Ishikawa (cell line): ENCODE measurements at regions not wholly inside any gene's neighbourhood (a gene's known extent, or its start where the extent isn't known, plus 50 kb on each side); places are given as distances from the start of the nearest gene placed in this dataset.

Source experiments
- CEBPB ChIP-seq: IDR thresholded peaks from 2 replicates; pipeline ENCODE4 v1.6.1; 2012
- CREB1 ChIP-seq: IDR thresholded peaks from 2 replicates; pipeline ENCODE4 v1.6.1; 2012; ENCODE audit warnings: low read depth
- EGR1 ChIP-seq: IDR thresholded peaks from 2 replicates; pipeline ENCODE4 v1.6.1; 2012
- EP300 ChIP-seq: IDR thresholded peaks from 2 replicates; pipeline ENCODE4 v1.6.1; 2012; ENCODE audit warnings: borderline replicate concordance
- FOXM1 ChIP-seq: IDR thresholded peaks from 2 replicates; pipeline ENCODE4 v1.6.1; 2012; ENCODE audit warnings: low read depth, borderline replicate concordance
- NFIC ChIP-seq: IDR thresholded peaks from 2 replicates; pipeline ENCODE4 v1.6.1; 2012
- RAD21 ChIP-seq: IDR thresholded peaks from 2 replicates; pipeline ENCODE4 v1.6.1; 2012; ENCODE audit warnings: low read depth
- TAF1 ChIP-seq: IDR thresholded peaks from 2 replicates; pipeline ENCODE4 v1.6.1; 2012; ENCODE audit warnings: low read depth, mild to moderate bottlenecking
- TCF12 ChIP-seq: IDR thresholded peaks from 2 replicates; pipeline ENCODE4 v1.6.1; 2012; ENCODE audit warnings: low read depth
- TEAD4 ChIP-seq: IDR thresholded peaks from 2 replicates; pipeline ENCODE4 v1.6.1; 2012
- YY1 ChIP-seq: IDR thresholded peaks from 2 replicates; pipeline ENCODE4 v1.6.1; 2012; ENCODE audit warnings: low read depth
- ZBTB7A ChIP-seq: IDR thresholded peaks from 2 replicates; pipeline ENCODE4 v1.6.1; 2012; ENCODE audit warnings: low read depth
- TF ChIP-seq, protein P1 (sequence below): IDR thresholded peaks from 2 replicates; pipeline ENCODE4 v1.6.1; 2012
- TF ChIP-seq, protein P2 (sequence below): IDR thresholded peaks from 2 replicates; pipeline ENCODE4 v1.6.1; 2012; ENCODE audit warnings: low read depth, mild to moderate bottlenecking
- TF ChIP-seq, protein P3 (sequence below): IDR thresholded peaks from 2 replicates; pipeline ENCODE4 v1.6.1; 2012

DNA sequence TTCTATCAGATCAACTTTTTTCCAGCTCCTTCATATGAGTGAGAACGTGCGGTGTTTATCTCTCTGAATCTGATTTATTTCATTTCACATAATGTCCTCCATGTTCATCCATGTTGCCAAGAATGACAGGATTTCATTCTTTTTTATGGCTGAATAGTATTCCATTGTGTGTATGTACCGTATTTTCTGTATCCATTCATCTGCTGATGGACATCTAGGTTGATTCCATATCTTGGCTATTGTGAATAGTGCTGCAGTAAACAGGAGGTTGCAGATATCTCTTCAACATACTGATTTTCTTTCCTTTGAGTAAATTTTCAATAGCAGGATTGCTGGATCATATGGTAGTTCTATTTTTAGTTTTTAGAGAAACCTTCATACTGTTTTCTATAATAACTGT lies 388.5 kb downstream of the DCDC2C start:
- TF ChIP-seq RAD21 (no peak), TAF1 (no peak), FOXM1 (no peak)
- TF ChIP-seq, protein P1, sequence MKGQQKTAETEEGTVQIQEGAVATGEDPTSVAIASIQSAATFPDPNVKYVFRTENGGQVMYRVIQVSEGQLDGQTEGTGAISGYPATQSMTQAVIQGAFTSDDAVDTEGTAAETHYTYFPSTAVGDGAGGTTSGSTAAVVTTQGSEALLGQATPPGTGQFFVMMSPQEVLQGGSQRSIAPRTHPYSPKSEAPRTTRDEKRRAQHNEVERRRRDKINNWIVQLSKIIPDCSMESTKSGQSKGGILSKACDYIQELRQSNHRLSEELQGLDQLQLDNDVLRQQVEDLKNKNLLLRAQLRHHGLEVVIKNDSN = no peak

DNA sequence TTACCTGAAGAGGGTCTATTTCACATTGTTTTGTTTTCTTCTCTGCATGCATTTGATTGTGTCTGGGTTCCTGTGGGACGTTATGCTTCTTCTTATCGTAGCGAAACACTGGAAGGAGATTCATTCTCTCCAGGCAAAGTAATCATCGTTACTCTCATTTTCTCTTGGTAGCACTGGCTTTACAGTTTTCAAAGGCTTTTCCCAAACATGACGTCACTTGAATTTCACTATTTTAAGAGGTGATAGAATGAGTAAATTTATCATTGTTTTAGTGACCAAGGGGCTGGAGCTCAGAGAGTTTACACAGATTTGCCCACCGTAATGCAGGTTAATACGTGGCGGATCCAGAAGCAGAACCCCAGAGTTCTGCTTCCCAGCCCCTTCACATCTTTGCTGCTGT lies 391.4 kb downstream of the DCDC2C start:
- no peak for TF ChIP-seq RAD21

DNA sequence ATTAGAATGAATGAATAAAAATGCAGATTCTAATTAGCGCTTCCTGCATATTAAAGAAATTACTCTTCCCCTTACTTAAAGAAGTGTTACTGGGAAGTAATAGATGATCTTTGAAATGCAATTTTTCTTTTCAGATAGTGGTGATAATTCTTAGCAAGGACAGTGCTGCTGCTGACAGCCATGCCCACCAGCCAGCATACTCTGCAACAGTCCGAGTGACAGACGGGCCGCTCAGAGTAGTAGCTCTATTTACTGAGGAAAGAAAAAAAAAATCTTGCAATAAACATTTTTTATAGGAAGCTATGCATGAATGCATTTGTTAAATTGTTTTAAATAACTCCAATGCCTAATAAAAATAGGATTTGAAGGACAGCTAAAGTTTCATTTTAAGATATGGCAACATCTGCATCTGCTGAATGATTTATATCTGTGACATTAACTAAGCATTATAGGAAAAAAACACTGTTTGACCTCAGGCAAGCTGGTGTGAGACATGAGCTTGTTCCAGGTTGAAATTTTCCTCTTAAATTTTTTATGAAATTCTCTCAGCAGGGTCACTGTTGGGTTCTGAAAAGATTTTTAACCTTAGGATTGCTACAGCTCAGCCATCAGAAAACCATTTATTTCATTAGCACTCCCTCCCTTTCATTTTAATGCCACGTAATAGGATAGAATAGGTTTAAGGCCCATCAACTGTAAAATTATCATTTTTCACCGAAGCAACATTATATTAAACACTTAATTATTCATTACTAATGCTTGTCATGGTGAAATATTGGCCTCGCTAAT lies 393.8 kb downstream of the DCDC2C start:
- TF ChIP-seq CREB1 (no peak), TAF1 (no peak)

- no peak for TF ChIP-seq YY1
- TF ChIP-seq, protein P2, sequence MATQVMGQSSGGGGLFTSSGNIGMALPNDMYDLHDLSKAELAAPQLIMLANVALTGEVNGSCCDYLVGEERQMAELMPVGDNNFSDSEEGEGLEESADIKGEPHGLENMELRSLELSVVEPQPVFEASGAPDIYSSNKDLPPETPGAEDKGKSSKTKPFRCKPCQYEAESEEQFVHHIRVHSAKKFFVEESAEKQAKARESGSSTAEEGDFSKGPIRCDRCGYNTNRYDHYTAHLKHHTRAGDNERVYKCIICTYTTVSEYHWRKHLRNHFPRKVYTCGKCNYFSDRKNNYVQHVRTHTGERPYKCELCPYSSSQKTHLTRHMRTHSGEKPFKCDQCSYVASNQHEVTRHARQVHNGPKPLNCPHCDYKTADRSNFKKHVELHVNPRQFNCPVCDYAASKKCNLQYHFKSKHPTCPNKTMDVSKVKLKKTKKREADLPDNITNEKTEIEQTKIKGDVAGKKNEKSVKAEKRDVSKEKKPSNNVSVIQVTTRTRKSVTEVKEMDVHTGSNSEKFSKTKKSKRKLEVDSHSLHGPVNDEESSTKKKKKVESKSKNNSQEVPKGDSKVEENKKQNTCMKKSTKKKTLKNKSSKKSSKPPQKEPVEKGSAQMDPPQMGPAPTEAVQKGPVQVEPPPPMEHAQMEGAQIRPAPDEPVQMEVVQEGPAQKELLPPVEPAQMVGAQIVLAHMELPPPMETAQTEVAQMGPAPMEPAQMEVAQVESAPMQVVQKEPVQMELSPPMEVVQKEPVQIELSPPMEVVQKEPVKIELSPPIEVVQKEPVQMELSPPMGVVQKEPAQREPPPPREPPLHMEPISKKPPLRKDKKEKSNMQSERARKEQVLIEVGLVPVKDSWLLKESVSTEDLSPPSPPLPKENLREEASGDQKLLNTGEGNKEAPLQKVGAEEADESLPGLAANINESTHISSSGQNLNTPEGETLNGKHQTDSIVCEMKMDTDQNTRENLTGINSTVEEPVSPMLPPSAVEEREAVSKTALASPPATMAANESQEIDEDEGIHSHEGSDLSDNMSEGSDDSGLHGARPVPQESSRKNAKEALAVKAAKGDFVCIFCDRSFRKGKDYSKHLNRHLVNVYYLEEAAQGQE = no peak
- TF ChIP-seq NFIC = no peak
- no peak for TF ChIP-seq ZBTB7A
- no peak for TF ChIP-seq EP300
- no peak for TF ChIP-seq FOXM1
Observed at GRCh38 chr2:4098137-4098536, 394.8 kb downstream of the DCDC2C start.

DNA sequence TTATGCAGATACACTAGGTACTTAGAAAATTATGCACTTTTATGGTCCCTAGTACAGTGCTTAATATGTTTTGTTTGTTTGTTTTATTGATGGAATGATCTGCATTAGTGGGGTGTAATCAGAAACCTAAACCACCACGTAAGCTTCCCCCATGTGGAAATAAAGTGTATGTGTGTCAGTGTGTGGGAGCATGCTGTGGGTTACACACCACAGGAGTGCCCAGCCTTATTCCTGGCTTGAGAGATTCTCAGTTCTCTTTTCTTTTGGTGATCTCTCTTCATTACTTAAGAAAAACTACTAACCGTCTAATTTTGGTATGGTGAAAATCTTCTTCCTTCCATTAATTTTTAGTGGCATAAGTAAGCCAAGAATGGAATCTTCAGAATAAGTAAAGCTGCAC lies 398.6 kb downstream of the DCDC2C start:
- TF ChIP-seq TAF1 (no peak), EGR1 (no peak), EP300 (no peak), FOXM1 (no peak), YY1 (no peak), CEBPB (no peak), TEAD4 (no peak), RAD21 (no peak), TCF12 (no peak), NFIC (no peak), ZBTB7A (no peak), CREB1 (no peak)
- TF ChIP-seq, protein P3, sequence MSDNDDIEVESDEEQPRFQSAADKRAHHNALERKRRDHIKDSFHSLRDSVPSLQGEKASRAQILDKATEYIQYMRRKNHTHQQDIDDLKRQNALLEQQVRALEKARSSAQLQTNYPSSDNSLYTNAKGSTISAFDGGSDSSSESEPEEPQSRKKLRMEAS = no peak
- TF ChIP-seq, protein P1 = no peak
- TF ChIP-seq, protein P2 = no peak

GRCh38 chr2:4107179-4107578 lies 403.8 kb downstream of the DCDC2C start:
- TF ChIP-seq TAF1 (no peak), CEBPB (no peak), EP300 (no peak), ZBTB7A (no peak), CREB1 (no peak), RAD21 (no peak), NFIC (no peak)
- TF ChIP-seq, protein P2 = no peak
